DND-41 (cell line): ENCODE measurements at regions not wholly inside any gene's neighbourhood (a gene's known extent, or its start where the extent isn't known, plus 50 kb on each side); places are given as distances from the start of the nearest gene placed in this dataset.

Experiments used
- CTCF ChIP-seq: IDR thresholded peaks from 2 replicates; pipeline ENCODE4 v1.5.1; 2012; ENCODE audit warnings: borderline replicate concordance, low read length, moderate library complexity, mild to moderate bottlenecking; ENCODE audit not compliant: poor library complexity, severe bottlenecking; ENCODE audit errors: extremely low read depth
- EZH2 ChIP-seq: IDR thresholded peaks from 3 replicates; pipeline ENCODE4 v1.6.1; 2012; ENCODE audit warnings: borderline replicate concordance, low read depth, mild to moderate bottlenecking, moderate library complexity, low read length, inconsistent platforms; ENCODE audit not compliant: severe bottlenecking

DNA sequence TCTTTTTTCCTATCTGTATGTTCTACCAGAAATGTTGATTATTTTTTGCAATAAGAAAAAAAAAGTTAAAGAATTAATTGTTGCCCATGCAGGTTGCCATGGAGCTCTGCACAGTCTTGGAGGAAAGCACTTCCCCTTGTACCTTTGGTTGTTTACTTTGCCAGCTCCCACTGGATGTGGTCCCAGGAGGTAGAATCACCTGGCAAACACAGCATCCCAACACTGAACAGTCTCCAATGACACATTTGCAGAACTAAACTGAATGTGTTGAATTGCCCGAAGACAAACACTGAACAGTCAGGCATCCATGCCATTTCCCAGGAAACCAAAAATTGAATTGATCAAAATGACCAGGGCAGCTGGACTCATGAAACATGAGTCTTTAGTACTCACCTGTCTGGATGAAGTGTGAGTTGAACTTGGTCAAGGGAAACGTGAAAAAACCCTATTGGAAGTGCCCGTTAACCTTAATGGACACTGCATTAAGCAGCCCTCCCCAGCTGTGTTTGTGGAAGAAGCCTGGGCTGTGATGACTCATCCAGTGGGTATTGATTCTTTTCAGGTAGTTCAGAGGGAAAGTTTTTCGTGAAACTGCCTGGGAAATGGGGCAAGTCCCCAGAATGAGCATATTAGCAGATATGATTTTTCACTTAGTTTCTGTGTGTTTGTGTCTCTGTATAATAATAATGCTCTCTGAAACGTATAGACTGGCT, 284.7 kb upstream of the STT3B start:
- TF ChIP-seq CTCF (no peak), EZH2 (no peak)
